HCT116 (cell line): ENCODE measurements at regions not wholly inside any gene's neighbourhood (a gene's known extent, or its start where the extent isn't known, plus 50 kb on each side); places are given as distances from the start of the nearest gene placed in this dataset.

Experiments used
- ATAC-seq: fragments of 200-7000 bp; cut with Tn5 transposase; 2 replicates; pipeline ENCODE4 v1.9.1; 2020; ENCODE audit warnings: mild to moderate bottlenecking, moderate library complexity
- BruUV-seq: library from RNA; stranded (reverse); fragments of 400-500 nt; replicated peaks from 2 replicates; lab custom pipeline; 2021; lab: Mats Ljungman, UMichigan
- CTCF ChIA-PET: fragments of 300-600 bp; sonication (Branson Sonifier 250); formaldehyde crosslinking; loops from one replicate; lab custom pipeline; 2021; ENCODE audit warnings: antibody characterized with exemption; lab: Charles Lee
- POLR2A ChIA-PET: fragments of 300-600, 350-600 bp; sonication (Branson Sonifier 250); formaldehyde crosslinking; loops from one replicate; lab custom pipeline; 2021; ENCODE audit warnings: antibody characterized with exemption; lab: Charles Lee
- RAD21 ChIA-PET, 2 experiments: fragments of 300-600 bp; sonication (Branson Sonifier 250); formaldehyde crosslinking; loops; one replicate each; lab custom pipeline; 2023; ENCODE audit warnings: low total read pairs in 2 of 2; ENCODE audit not compliant: uncharacterized antibody in 2 of 2, unreplicated experiment in 2 of 2, low non-redundant PET in 1 of 2; lab: Charles Lee
- DNase-seq: peaks from one replicate; pipeline ENCODE4 v3.0.0-alpha.2; 2010; ENCODE audit warnings: low read depth, low spot score
- H2AFZ ChIP-seq: fragments of 200-600 bp; shearing (Covaris generic), sonication (generic); 2 replicates; pipeline ENCODE4 v1.6.1; 2017; ENCODE audit warnings: low read depth, mixed run types, mixed read lengths, antibody characterized with exemption, low read length; ENCODE audit not compliant: poor library complexity, severe bottlenecking
- H3K27ac ChIP-seq: 2 replicates; pipeline ENCODE4 v1.5.1; 2012; ENCODE audit warnings: low read depth, low read length
- H3K27me3 ChIP-seq: fragments of 200-600 bp; sonication (generic); 2 replicates; pipeline ENCODE4 v1.6.1; 2016; ENCODE audit warnings: mixed run types, low read length, mixed read lengths; ENCODE audit not compliant: insufficient read depth
- H3K36me3 ChIP-seq, 2 experiments: fragments of 200-500 bp in 1 of 2; fragments of 200-600 bp in 1 of 2; sonication (Bioruptor generic) in 1 of 2; sonication (generic) in 1 of 2; 2 replicates each; pipeline versions ENCODE4 v1.5.1 to v1.6.1; 2014 to 2016; ENCODE audit warnings: low read length in 2 of 2, inconsistent platforms in 1 of 2, mixed read lengths in 1 of 2, mixed run types in 1 of 2; ENCODE audit not compliant: insufficient read depth in 2 of 2, control insufficient read depth in 1 of 2
- H3K4me1 ChIP-seq, 2 experiments: fragments of 200-600 bp in 1 of 2; sonication (generic) in 1 of 2; 2 replicates each; pipeline versions ENCODE4 v1.5.1 to v1.6.1; 2012 to 2017; ENCODE audit warnings: low read length in 2 of 2, inconsistent platforms in 1 of 2, mild to moderate bottlenecking in 1 of 2, mixed read lengths in 1 of 2, mixed run types in 1 of 2, moderate library complexity in 1 of 2; ENCODE audit not compliant: insufficient read depth in 2 of 2, control insufficient read depth in 1 of 2
- H3K4me2 ChIP-seq: fragments of 200-600 bp; sonication (generic); 2 replicates; pipeline ENCODE4 v1.6.1; 2017; ENCODE audit warnings: mixed run types, low read length, mixed read lengths
- H3K4me3 ChIP-seq, 2 experiments: fragments of 200-600 bp in 1 of 2; sonication (generic) in 1 of 2; replicated peaks in 1 of 2; 2 replicates each; pipeline ENCODE4 v1.5.1; 2011 to 2016; ENCODE audit warnings: low read length in 2 of 2, control low read depth in 1 of 2, low read depth in 1 of 2, mild to moderate bottlenecking in 1 of 2, mixed read lengths in 1 of 2, mixed run types in 1 of 2
- H3K79me2 ChIP-seq: fragments of 200-600 bp; sonication (generic); 2 replicates; pipeline ENCODE4 v1.6.1; 2017; ENCODE audit warnings: mild to moderate bottlenecking, mixed run types, low read length, moderate library complexity, mixed read lengths; ENCODE audit not compliant: insufficient read depth
- H3K9ac ChIP-seq: fragments of 200-600 bp; sonication (generic); 2 replicates; pipeline ENCODE4 v1.6.1; 2016; ENCODE audit warnings: low read length, mixed read lengths
- H3K9me2 ChIP-seq: fragments of 200-600 bp; sonication (generic), shearing (Covaris generic); 2 replicates; pipeline ENCODE4 v1.6.1; 2017; ENCODE audit warnings: mixed run types, mild to moderate bottlenecking, moderate library complexity; ENCODE audit not compliant: insufficient read depth
- H3K9me3 ChIP-seq, 2 experiments: fragments of 200-500 bp in 1 of 2; fragments of 200-600 bp in 1 of 2; sonication (Bioruptor generic) in 1 of 2; sonication (generic) in 1 of 2; 2 replicates each; pipeline ENCODE4 v1.6.1; 2014 to 2017; ENCODE audit warnings: low read length in 2 of 2, mixed read lengths in 2 of 2, inconsistent platforms in 1 of 2, low read depth in 1 of 2, mild to moderate bottlenecking in 1 of 2, mixed run types in 1 of 2, moderate library complexity in 1 of 2; ENCODE audit not compliant: control insufficient read depth in 1 of 2, insufficient read depth in 1 of 2
- H4K20me1 ChIP-seq: fragments of 200-600 bp; sonication (generic), shearing (Covaris generic); 2 replicates; pipeline ENCODE4 v1.6.1; 2017; ENCODE audit warnings: mixed run types, mild to moderate bottlenecking, moderate library complexity; ENCODE audit not compliant: insufficient read depth
- ATF3 ChIP-seq: IDR thresholded peaks from 2 replicates; pipeline ENCODE4 v1.6.1; 2012
- CBX3 ChIP-seq: IDR thresholded peaks from 2 replicates; pipeline ENCODE4 v1.6.1; 2012; ENCODE audit warnings: low read depth
- CEBPB ChIP-seq: IDR thresholded peaks from 2 replicates; pipeline ENCODE4 v1.6.1; 2012; ENCODE audit warnings: low read depth
- CTCF ChIP-seq, 3 experiments: fragments of 200-600 bp in 1 of 3; sonication (generic) in 1 of 3; IDR thresholded peaks in 2 of 3; conservative IDR thresholded peaks in 1 of 3; 2 replicates each; pipeline ENCODE4 v1.5.1; 2012 to 2017; ENCODE audit warnings: low read depth in 2 of 3, low read length in 2 of 3, antibody characterized with exemption in 1 of 3, borderline replicate concordance in 1 of 3, control low read depth in 1 of 3, mild to moderate bottlenecking in 1 of 3, mixed read lengths in 1 of 3, mixed run types in 1 of 3, moderate library complexity in 1 of 3; ENCODE audit not compliant: insufficient read depth in 1 of 3
- EGR1 ChIP-seq: IDR thresholded peaks from 2 replicates; pipeline ENCODE4 v1.6.1; 2012; ENCODE audit warnings: low read depth
- ELF1 ChIP-seq: IDR thresholded peaks from 2 replicates; pipeline ENCODE4 v1.6.1; 2012; ENCODE audit warnings: low read depth, borderline replicate concordance
- EZH2 ChIP-seq: fragments of 200-600 bp; sonication (generic); IDR thresholded peaks from 2 replicates; pipeline ENCODE4 v1.6.1; 2017; ENCODE audit warnings: antibody characterized with exemption, mixed run types
- EZH2phosphoT487 ChIP-seq: fragments of 200-600 bp; IDR thresholded peaks from 2 replicates; pipeline ENCODE4 v1.6.1; 2018; ENCODE audit warnings: antibody characterized with exemption, borderline replicate concordance
- FOSL1 ChIP-seq: IDR thresholded peaks from 2 replicates; pipeline ENCODE4 v1.6.1; 2012; ENCODE audit warnings: low read depth
- JUND ChIP-seq: IDR thresholded peaks from 2 replicates; pipeline ENCODE4 v1.6.1; 2012
- MAX ChIP-seq: IDR thresholded peaks from 2 replicates; pipeline ENCODE4 v1.6.1; 2012
- POLR2A ChIP-seq: IDR thresholded peaks from 2 replicates; pipeline ENCODE4 v1.7.0; 2011; ENCODE audit warnings: borderline replicate concordance; ENCODE audit not compliant: insufficient read depth, insufficient read length; ENCODE audit errors: extremely low read depth
- POLR2AphosphoS5 ChIP-seq: IDR thresholded peaks from 2 replicates; pipeline ENCODE4 v1.6.1; 2011; ENCODE audit warnings: mild to moderate bottlenecking, low read depth, low read length, moderate library complexity
- RAD21 ChIP-seq: IDR thresholded peaks from 2 replicates; pipeline ENCODE4 v1.6.1; 2012; ENCODE audit warnings: low read depth, mild to moderate bottlenecking
- REST ChIP-seq: IDR thresholded peaks from 2 replicates; pipeline ENCODE4 v1.6.1; 2012; ENCODE audit warnings: low read depth
- SIN3A ChIP-seq: IDR thresholded peaks from 2 replicates; pipeline ENCODE4 v1.6.1; 2012; ENCODE audit warnings: low read depth
- SRF ChIP-seq: IDR thresholded peaks from 2 replicates; pipeline ENCODE4 v1.6.1; 2012; ENCODE audit warnings: low read depth
- TCF7L2 ChIP-seq: IDR thresholded peaks from 2 replicates; pipeline ENCODE4 v1.7.0; 2011; ENCODE audit warnings: borderline replicate concordance, inconsistent platforms; ENCODE audit not compliant: insufficient read depth, insufficient read length; ENCODE audit errors: extremely low read depth
- YY1 ChIP-seq: IDR thresholded peaks from 2 replicates; pipeline ENCODE4 v1.6.1; 2011; ENCODE audit warnings: low read length, low read depth, moderate library complexity, mild to moderate bottlenecking; ENCODE audit not compliant: insufficient replicate concordance; ENCODE audit errors: extremely low read depth
- ZNF274 ChIP-seq: fragments of 200-500 bp; sonication (Bioruptor generic); IDR thresholded peaks from 2 replicates; pipeline ENCODE4 v1.6.1; 2014; ENCODE audit warnings: mild to moderate bottlenecking, low read depth, low read length, inconsistent platforms
- intact Hi-C: fragments of 100-400 bp; cut with micrococcal nuclease; formaldehyde crosslinking; loops from 2 replicates; pipeline ENCODE4 v1.10.0; 2022

GRCh38 chr1:69271587-69272125, 296.1 kb upstream of the LRRC7 start:
- BruUV-seq: no TSS peak
- Histone ChIP-seq H3K79me2 (no peaks in the 10 kb centered on the region), H3K36me3 (no peaks in the 10 kb centered on the region), H3K27me3 (peaks cover 6% of the 10 kb centered on the region), H3K4me1 (no peaks in the 10 kb centered on the region), H3K9me3 (no peaks in the 10 kb centered on the region), H3K27ac (no peak overlapping the region), H3K9me2 (no peaks in the 10 kb centered on the region), H2AFZ (no peak overlapping the region), H3K9ac (no peak overlapping the region), H4K20me1 (no peaks in the 10 kb centered on the region), H3K4me2 (no peak overlapping the region), H3K4me3 (no peak overlapping the region)
- no peak for DNase-seq
- intact Hi-C loops: no loop called here
- ChIA-PET CTCF (no interaction called here), RAD21 (interaction anchor here in 1 of 2 experiments (0.5 kb wide), 1 partner anchor 861 kb away, joined by 4 read pairs; no protein-coding TSS in a partner anchor), POLR2A (no interaction called here)
- no peak for ATAC-seq
- TF ChIP-seq RAD21 (no peak), SIN3A (no peak), SRF (no peak), POLR2AphosphoS5 (no peak), CTCF (IDR thresholded peaks at IDR 0.05 in 2 of 3, conservative IDR thresholded peaks at IDR 0.05 in 1 of 3; ENCODE audit: borderline replicate concordance in 1 of 3, insufficient read depth in 1 of 3, low read depth in 2 of 3, low read length in 2 of 3) (no peak), ATF3 (no peak), CBX3 (no peak), TCF7L2 (no peak), CEBPB (no peak), ZNF274 (no peak), EZH2phosphoT487 (no peak), JUND (no peak), EGR1 (no peak), FOSL1 (no peak), POLR2A (no peak), REST (no peak), YY1 (no peak), MAX (no peak), ELF1 (no peak), EZH2 (no peak)
